Activated CD8-positive, alpha-beta memory T cell treated with anti-CD3 and anti-CD28 coated beads, Interleukin-2, amount 50 U/mL, for 48 hours (primary cell): ENCODE measurements at regions not wholly inside any gene's neighbourhood (a gene's known extent, or its start where the extent isn't known, plus 50 kb on each side); places are given as distances from the start of the nearest gene placed in this dataset.
"Not testable (repeated sequence)": the region's sequence is repeated elsewhere in the genome, so short reads cannot be mapped to it uniquely, and the experiment has no call there.

Source experiments
- DNase-seq: peaks from one replicate; pipeline ENCODE4 v3.0.0-alpha.2; 2020

GRCh38 chr4:177191586-177191985, 118.1 kb upstream of the NEIL3 start:
- no peak for DNase-seq

DNA sequence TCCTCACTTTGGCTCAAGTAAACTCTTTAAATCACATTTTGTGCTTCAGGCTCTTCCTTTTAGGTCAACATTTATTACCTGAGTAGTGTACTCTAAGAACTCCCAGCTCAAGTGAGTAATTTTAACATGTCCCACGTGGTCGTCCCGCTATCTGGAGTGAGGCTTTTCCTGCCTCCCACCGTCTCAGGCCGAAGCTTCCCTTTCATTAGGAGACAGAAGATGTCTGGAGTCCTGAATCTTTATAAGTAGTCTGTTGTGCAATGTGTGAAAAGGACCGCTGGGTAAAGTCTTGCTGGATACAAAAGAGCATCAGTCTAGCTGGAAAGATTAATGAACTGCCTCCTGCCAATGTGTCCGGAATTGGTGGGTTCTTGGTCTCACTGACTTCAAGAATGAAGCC, 117.7 kb upstream of the NEIL3 start:
- no peak for DNase-seq

DNA sequence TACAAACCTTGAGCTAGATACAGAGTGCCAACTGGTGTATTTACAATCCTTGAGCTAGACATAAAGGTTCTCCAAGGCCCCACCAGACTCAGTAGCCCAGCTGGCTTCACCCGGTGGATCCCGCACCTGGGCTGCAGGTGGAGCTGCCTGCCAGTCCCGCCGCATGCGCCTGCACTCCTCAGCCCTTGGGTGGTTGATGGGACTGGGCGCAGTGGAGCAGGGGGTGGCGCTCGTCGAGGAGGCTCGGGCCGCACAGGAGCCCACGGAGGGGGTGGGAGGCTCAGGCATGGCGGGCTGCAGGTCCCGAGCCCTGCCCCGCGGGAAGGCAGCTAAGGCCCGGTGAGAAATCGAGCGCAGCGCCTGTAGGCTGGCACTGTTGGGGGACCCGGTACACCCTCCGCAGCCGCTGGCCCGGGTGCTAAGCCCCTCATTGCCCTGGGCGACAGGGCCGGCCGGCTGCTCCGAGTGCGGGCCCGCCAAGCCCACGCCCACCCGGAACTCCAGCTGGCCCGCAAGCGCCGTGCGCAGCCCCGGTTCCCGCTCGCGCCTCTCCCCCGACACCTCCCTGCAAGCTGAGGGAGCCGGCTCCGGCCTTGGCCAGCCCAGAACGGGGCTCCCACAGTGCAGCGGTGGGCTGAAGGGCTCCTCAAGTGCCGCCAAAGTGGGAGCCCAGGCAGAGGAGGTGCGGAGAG, 116.5 kb upstream of the NEIL3 start:
- not testable (repeated sequence) for DNase-seq

DNA sequence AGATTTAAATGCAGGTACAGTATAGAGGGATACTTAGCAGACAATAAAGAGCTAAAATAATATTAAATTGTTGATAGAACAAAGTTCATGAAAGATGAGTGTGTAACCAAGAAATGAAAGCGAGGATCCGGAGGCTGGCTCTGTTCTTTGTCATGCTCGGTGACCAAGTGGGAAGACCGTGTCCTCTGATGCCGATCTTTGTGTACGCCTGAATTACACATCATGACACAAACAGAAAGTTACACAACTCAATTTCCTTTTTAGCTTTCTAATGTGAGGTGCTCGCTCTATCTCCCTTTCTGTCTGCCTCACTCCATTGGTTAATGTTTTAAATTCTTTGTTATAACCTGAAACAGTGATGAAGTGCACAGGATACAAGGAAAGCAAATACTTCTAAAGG, 114.8 kb upstream of the NEIL3 start:
- DNase-seq: no peak

DNA sequence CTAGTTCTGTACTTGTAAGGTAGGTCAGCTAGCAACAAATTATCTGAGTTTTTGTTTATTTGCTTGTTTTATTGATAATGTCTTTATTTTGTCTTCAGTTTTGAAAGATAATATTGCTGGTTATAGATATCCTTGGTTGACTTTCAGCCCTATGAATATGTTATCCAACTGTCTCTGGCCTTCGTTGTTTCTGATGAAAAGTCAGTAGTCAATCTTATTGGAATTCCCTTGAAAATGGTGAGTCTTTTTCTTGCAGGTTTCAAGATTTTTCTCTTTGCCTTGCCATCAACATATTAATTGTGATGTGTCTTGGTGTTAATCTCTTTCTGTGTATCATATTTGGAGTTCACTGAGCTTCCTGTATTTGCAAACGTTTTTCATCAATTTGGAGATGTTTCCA, 113.1 kb upstream of the NEIL3 start:
- no peak for DNase-seq

DNA sequence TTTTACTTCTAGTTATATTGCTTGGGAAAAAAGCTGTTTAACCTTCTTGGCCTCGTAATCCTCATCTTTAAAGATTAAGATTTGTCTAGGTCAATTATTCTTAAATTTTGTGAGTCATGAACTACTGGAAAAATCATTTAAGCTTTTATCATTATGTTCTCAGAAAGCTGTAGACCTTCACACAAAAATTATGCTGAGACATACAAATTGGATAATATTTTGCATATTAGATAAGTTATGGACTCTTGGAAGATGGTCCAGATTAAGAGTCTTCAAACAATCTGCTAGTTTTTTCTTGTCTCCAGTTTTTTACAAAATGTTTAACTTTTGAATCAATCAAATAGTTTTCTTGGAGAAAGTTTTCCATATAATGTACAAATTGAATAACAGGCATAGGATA, 108.1 kb upstream of the NEIL3 start:
- DNase-seq: no peak

DNA sequence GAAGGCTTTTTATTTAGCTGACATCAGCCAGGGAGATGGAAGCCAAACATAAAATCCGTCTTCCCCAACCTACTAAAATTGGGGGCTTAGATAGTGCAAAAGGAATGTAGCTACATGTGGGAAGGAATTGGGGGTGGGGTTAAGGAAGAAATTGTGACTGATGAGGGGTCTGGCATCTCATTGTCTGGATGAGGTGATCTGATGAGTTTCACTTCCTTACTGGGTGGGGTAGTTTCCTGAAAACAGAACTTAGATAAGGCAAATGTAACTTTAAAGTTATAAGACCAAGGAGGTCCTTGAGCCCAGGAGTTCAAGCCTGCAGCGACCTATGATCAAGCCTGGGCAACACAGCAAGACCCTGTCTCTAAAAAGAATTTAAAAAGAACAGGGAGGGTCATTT, 105.5 kb upstream of the NEIL3 start:
- DNase-seq: no peak

GRCh38 chr4:177214935-177215334, 94.7 kb upstream of the NEIL3 start:
- peak; percentile 55 for DNase-seq

DNA sequence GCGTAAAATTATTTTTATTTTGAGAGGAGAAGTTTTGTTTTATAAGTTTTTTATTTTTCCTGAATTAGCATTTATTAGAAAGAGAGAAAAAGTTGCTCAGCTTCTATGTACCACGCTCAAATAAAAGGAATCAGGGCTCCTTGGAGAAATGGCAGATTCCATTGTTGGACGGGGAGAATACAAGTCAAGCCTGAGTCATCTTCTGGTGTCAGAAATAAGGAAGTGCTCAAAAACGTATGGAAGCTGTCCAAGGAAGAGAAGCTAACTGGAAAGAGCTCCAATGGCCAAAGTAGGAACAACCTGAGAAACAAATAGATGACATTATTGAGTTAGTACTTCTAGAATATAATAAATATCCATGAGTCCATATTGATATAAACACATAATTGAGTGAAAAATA, 89.3 kb upstream of the NEIL3 start:
- DNase-seq: no peak

DNA sequence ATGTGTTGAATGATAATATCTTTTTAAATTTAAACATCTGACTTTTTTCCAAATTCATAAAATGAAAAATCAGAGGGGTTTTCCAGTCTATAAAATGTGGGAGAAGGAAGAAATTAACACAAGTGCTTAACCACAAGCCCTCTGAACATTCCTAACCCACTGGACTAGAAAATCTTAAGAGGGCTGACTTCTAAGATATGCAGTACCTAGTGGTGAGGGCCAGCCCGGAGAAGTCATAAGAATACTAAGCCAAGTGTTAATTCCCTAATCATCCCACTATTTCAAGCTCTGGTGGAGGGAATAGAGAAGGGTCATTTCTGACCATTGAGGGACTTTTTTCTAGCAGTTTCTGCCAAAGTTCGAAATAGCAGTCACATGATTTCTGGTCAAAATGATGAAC, 86.9 kb upstream of the NEIL3 start:
- no peak for DNase-seq

- DNase-seq: no peak
These were observed 84.1 kb upstream of the NEIL3 start for GRCh38 chr4:177225605-177226004.

GRCh38 chr4:177227636-177228035, 82.0 kb upstream of the NEIL3 start:
- DNase-seq: no peak

DNA sequence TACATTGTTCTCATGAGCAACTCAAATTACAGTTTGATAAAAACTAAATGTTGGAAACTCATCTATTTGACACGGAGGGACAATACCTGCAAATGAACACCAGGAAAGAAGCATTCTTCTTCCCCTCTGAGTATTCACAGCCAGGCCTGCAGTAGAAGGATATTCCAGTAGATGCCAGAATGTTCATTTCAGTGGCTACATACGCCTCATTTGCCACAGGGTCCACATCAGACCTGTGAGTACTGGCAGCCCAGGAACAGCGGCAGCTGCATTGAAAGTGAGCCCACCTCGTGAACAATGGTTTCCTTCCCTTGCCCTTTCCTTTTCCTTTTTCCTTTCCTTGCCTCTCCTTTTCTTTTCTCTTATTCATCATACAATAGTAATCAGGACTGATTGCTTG, 81.1 kb upstream of the NEIL3 start:
- DNase-seq: no peak

DNA sequence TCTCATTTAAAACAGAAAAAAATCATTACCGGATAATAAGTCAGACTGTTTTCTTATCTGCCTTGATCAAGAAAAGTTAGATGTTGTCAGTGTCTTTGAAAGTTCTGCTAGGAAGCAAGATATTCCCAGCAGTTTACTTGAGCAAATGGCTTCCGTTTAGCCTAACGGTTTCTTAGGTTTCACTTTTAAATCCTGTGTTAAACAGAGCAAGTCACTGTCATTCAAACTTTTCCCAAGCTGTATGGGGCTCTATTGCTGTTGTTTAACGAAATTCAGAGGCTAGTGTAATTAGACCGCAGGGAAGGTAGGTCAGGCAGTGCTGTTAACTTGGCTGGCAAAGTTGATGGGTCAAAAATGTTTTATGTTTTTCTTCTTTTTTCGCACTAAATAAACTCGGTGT, 80.3 kb upstream of the NEIL3 start:
- DNase-seq: no peak

GRCh38 chr4:177232473-177232872, 77.2 kb upstream of the NEIL3 start:
- DNase-seq: no peak

DNA sequence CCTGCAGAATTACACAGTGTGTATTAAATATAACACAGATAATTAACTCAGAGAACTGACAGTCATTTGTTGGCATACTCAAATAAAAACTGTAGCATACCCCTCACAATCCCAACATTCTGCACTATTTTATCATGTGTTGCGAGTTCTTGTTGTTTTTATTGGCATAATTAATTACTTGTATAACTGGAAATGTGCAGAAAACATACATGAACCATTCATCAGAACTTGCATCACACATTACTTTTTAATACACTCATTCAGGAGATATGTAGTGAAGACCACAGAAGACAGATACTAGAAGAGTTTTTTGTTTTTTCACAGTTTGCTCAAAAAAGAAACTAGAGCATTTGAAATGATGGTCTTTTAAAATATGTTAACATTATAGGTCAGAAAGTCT, 74.6 kb upstream of the NEIL3 start:
- DNase-seq: no peak

DNA sequence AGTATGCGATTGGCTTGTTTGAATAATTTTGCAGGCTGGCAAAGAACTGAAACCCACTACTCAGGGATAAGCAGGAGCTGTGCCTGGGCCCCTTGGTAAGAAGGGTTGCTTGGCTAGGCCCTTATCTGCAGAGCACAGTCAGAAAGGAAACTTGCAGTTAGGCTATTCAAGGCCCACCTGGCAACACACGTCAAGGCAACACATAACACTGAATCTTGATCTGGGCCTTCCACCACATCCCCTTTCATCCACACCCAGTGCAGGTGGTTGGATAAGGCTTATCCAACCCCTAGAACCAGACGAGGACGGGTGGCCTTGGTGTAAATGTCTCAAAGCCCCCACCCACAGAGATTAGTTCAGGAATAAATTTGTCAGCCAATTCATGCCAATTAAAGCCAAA, 72.8 kb upstream of the NEIL3 start:
- DNase-seq: no peak

- no peak for DNase-seq
These were observed 72.4 kb upstream of the NEIL3 start for GRCh38 chr4:177237291-177237690.

DNA sequence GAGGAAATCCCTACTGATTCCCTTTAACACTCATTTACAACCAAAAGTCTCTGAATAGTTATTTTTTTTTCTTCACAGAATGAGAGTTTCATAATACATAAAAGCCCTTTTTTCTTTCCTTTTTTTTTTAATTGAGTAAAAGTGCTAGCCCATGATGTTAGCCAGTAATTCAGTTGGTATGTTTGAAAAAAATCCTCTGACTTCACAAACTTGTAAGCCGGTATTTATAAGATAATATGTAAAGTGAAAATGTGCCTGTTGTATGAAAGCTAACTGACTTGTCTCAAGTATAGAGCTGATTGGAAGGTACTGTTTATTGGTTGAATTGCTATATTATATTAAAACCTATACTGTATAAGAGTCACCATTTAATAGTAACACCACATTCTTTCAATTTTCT, 70.2 kb upstream of the NEIL3 start:
- no peak for DNase-seq

DNA sequence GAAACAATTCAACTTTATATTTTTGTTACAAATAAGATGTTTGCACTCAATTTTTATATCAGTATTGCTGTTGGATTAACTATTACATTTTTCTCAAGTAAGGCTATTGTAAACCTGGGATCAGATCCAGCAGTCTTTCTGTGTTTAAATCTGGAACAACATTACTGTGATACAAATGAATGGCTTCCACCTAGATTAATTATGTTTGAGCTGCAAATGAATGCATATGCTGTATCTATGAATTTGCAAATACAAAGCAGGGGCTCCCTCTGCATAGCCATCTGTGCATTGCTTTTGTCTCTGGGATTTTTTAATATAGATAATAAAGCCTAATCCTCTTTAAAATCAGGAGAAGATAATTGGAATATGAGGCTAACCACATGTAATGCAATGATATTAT, 69.8 kb upstream of the NEIL3 start:
- DNase-seq: no peak

DNA sequence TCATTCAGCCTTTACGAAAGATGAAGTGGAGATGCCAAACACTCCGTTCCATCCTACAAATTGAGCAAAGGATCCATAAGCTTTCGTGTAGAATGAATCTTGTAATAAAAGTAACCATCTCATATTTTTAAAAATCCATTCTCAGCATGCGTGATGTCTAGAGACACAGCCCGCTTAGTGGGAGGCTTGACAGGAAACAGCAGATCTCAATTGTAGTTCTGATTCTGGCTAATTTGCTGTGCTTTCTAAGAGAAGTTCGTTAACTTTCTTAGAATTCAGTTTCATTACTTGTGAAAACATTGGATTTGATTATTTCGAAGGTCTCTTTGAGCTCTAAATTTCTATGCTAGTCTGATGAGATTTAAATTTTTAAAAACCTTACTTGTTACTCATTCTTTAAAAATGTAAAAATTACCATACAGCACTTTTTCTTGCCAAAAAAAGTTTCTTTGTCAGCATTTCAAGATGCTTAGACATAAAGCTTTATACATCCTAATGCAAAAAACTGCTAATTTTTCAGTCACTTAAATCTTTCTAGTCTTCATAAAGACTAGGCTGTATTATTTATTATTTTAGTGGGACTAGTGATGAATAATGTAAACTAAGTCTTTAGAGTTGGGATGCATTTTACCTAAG, 66.9 kb upstream of the NEIL3 start:
- DNase-seq: no peak

DNA sequence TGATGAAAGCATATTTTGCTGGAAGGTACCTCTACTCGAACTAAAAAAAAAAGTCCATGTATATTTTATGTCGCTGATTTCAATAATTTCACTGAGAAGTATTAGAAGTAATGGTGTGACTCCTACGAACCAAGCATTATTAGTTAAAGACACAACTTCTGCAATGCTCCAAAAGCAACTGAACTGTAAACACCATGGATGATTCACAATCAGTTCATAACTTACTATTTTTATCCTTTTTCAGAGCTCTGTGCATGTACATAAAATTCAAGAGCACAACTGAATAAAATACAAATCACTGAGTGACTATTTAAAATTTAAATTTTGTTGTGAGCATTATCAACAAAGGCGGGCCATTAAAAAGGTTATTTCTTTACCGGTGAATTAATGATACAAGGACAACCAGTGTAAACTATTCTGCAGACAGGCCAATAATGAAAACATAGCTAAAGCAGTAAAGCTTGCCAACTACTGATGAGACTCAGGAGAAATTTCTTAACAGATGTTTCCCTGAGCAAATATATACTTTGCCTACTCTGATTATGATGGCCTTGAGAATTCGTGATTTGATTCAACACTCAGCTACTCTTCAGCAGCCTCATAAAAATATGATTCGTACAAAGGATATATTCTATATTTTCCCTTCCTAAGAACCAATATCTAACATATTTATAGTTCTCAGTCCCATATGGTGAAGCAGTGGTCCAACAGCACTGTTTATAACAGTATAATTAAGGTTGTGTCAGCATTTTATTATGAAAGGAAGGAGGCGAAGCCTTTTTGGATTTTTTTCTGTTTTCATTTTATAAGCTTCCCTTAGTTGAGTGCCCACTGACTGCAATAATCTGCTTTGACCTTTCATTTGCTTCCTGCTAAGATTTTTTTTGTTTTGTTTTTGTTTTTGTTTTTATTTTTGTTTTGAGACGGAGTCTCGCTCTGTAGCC, 62.8 kb upstream of the NEIL3 start:
- DNase-seq: no peak

DNA sequence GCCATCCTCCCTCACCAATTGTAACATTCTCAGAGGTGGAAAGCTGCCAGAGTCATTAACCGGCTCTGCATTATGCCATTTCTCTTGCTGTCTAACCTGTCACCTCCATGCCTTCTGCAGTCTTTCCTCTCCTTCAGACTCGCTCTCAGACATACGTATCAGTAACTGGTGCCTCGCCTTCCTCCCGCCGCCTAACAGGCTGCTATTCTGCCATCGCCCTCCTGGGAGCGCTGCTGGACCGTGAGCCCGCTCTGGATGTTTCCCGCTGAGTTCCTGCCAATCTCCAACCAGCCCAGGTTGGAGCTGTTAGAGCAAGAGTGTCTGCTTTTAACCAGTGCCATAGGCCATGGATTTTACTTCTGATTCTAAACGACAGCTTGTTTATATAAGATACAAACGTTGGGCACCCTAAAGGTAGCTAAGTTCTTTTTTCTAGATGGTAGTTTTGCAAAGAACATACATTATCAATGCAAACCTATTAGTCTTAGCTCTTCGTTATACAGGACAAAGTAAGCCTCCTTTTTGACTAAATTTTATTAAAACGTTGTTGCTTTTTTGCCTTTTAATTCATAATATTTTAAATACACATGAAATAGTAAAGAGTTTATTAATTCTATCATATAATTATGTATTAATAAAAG, 59.5 kb upstream of the NEIL3 start:
- DNase-seq: peak; percentile 84

DNA sequence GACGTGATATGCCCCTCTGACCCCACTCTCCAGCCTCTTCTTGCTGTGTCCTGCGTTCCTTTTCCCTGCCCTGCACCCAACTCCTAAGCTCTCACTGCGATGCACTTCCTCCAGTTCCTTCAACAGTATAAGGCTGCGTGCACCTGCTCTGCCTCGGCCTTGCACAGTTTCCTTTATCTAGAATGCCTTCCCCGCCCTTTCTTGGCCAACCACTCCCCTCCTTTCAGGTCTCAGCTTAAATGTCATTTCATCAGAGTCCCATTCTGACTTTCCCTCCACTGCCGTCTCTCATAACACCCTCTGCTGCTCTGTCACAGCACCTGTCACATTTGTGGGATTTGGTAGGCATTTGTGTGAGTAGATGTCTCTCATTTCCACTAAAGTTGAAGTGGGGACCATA, 58.4 kb upstream of the NEIL3 start:
- no peak for DNase-seq
